WTC11 (cell line): ENCODE measurements at regions not wholly inside any gene's neighbourhood (a gene's known extent, or its start where the extent isn't known, plus 50 kb on each side); places are given as distances from the start of the nearest gene placed in this dataset.

Experiments used
- CTCF ChIP-seq: fragments of 200-600 bp; IDR thresholded peaks from 2 replicates; pipeline ENCODE4 v1.8.0; 2022; ENCODE audit warnings: antibody characterized with exemption
- E2F4 ChIP-seq: sonication (generic); formaldehyde crosslinking; IDR thresholded peaks from 2 replicates; pipeline ENCODE4 v1.8.1; 2022; ENCODE audit warnings: low read depth, mild to moderate bottlenecking, moderate library complexity, missing genetic modification reagents, borderline replicate concordance
- JUN ChIP-seq: sonication (generic); formaldehyde crosslinking; IDR thresholded peaks from 2 replicates; pipeline ENCODE4 v1.8.0; 2023; ENCODE audit warnings: mild to moderate bottlenecking, missing genetic modification reagents
- NFATC4 ChIP-seq: fragments of 250-450 bp; sonication (Bioruptor Pico); IDR thresholded peaks from 2 replicates; pipeline ENCODE4 v1.9.0; 2021; ENCODE audit warnings: mild to moderate bottlenecking
- NR3C1 ChIP-seq: sonication (generic); formaldehyde crosslinking; conservative IDR thresholded peaks from 2 replicates; pipeline ENCODE4 v1.8.1; 2023; ENCODE audit warnings: low read depth, mild to moderate bottlenecking, missing genetic modification reagents
- OVOL2 ChIP-seq: fragments of 250-450 bp; sonication (Bioruptor Pico); IDR thresholded peaks from 2 replicates; pipeline ENCODE4 v1.9.0; 2021; ENCODE audit warnings: mild to moderate bottlenecking, borderline replicate concordance
- SP1 ChIP-seq: sonication (generic); formaldehyde crosslinking; conservative IDR thresholded peaks from 2 replicates; pipeline ENCODE4 v1.8.1; 2022; ENCODE audit warnings: missing genetic modification reagents
- ZBTB21 ChIP-seq: sonication (generic); formaldehyde crosslinking; IDR thresholded peaks from 2 replicates; pipeline ENCODE4 v1.8.1; 2023; ENCODE audit warnings: mild to moderate bottlenecking, missing genetic modification reagents, borderline replicate concordance
- ZNF423 ChIP-seq: fragments of 250-450 bp; sonication (Bioruptor Pico); IDR thresholded peaks from 2 replicates; pipeline ENCODE4 v2.1.2; 2022; ENCODE audit warnings: mild to moderate bottlenecking, moderate library complexity
- TF ChIP-seq, protein P1 (sequence below): sonication (generic); formaldehyde crosslinking; IDR thresholded peaks from 2 replicates; pipeline ENCODE4 v1.8.0; 2022; ENCODE audit warnings: mild to moderate bottlenecking, missing genetic modification reagents
- TF ChIP-seq, protein P2 (sequence below): sonication (generic); formaldehyde crosslinking; IDR thresholded peaks from 2 replicates; pipeline ENCODE4 v1.8.0; 2022; ENCODE audit warnings: mild to moderate bottlenecking, missing genetic modification reagents

DNA sequence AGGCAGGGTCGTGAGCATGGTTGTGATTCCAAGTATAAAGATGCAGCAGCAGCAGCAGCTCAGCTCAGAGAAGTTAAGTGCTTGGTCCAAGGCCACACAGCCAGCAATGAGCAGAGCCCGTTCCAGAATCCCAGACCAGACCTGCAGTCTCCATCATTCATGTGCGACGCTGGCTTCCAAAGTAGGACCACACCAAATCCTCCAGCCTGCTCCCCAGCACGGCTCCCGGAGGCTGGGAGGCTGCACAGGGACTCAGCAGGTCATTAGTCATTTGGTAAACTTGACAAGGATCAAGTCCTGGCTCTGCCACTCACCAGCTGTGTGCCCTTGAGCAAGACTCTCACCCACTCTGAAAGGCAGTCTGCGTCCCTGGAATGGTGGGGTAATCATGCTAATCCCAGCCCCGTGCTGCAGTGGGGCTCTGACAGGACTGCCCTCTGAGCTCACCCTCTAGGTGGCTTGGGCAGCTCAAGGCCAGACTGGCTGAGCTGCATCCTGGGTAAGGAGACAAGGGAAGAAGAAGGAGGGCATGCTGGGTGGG, 95.1 kb upstream of the TMEM132E start:
- TF ChIP-seq ZNF423 (CRISPR knock-in tag) = no peak
- TF ChIP-seq, protein P1, sequence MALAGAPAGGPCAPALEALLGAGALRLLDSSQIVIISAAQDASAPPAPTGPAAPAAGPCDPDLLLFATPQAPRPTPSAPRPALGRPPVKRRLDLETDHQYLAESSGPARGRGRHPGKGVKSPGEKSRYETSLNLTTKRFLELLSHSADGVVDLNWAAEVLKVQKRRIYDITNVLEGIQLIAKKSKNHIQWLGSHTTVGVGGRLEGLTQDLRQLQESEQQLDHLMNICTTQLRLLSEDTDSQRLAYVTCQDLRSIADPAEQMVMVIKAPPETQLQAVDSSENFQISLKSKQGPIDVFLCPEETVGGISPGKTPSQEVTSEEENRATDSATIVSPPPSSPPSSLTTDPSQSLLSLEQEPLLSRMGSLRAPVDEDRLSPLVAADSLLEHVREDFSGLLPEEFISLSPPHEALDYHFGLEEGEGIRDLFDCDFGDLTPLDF (CRISPR knock-in tag) = no peak
- no peak for TF ChIP-seq CTCF
- TF ChIP-seq JUN (CRISPR knock-in tag) = no peak
- no peak for TF ChIP-seq E2F4 (CRISPR knock-in tag)
- no peak for TF ChIP-seq SP1 (CRISPR knock-in tag)
- TF ChIP-seq ZBTB21 (CRISPR knock-in tag) = no peak
- TF ChIP-seq OVOL2 (CRISPR knock-in tag) = no peak
- TF ChIP-seq, protein P2, sequence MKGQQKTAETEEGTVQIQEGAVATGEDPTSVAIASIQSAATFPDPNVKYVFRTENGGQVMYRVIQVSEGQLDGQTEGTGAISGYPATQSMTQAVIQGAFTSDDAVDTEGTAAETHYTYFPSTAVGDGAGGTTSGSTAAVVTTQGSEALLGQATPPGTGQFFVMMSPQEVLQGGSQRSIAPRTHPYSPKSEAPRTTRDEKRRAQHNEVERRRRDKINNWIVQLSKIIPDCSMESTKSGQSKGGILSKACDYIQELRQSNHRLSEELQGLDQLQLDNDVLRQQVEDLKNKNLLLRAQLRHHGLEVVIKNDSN = no peak
- no peak for TF ChIP-seq NR3C1
- TF ChIP-seq NFATC4 (CRISPR knock-in tag) = no peak
